Coronary artery (tissue), 2 donors: ENCODE measurements at regions not wholly inside any gene's neighbourhood (a gene's known extent, or its start where the extent isn't known, plus 50 kb on each side); places are given as distances from the start of the nearest gene placed in this dataset.

Experiments
- DNase-seq: peaks from one replicate; pipeline ENCODE4 v3.0.0-alpha.2; 2017; ENCODE audit warnings: low spot score
- H3K27ac ChIP-seq, 2 donors: fragments of 200-600 bp; sonication (generic); one replicate each; pipeline ENCODE4 v1.5.1; 2016 to 2019
- H3K4me3 ChIP-seq: fragments of 200-600 bp; sonication (generic); 2 replicates; pipeline ENCODE4 v1.5.1; 2016; ENCODE audit warnings: mild to moderate bottlenecking, moderate library complexity
- TF ChIP-seq, protein P1 (sequence below): fragments of 200-600 bp; sonication (generic); IDR thresholded peaks from one replicate; pipeline ENCODE4 v1.5.1; 2019; ENCODE audit warnings: antibody characterized with exemption

DNA sequence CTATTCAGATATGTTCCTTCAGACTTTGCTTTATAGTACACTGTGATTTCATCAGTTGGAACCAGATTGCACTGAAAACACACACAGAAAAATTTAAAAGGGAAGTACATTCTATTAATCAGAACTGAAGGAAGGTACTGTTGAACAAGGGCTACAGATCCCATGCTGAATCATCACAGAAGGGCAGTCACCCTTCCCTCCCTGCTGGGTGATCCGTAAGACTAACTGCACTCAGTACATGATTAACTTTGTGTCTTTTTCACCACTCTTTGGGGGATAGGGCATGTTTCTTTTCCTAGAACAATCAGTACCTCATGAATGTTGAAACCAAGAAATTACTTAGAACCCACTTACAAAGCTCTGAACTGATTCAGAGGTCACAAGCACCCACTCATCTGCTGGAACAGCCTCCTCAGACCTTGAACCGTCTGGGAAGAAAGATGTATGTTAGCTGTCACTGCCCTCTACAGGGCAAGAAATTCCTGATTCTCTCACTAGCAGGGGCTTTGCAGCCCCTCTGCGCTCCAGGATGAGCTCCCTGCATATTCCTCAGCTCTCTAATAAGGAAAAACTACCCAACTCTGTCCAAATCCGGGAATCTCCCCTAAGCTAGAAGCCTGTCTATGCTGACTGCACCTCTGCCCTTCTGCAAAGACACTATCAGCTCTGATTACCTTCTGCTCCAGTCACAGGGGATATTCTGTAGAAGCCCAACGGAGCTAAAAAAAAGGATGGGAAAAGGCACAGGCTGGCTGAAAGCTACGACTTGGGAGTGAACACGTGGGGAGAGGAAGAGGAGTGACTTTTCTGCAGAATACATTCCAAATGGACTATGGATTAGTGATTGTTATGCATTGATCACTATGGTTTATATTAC lies 51.0 kb downstream of the IARS1 start:
- TF ChIP-seq, protein P1, sequence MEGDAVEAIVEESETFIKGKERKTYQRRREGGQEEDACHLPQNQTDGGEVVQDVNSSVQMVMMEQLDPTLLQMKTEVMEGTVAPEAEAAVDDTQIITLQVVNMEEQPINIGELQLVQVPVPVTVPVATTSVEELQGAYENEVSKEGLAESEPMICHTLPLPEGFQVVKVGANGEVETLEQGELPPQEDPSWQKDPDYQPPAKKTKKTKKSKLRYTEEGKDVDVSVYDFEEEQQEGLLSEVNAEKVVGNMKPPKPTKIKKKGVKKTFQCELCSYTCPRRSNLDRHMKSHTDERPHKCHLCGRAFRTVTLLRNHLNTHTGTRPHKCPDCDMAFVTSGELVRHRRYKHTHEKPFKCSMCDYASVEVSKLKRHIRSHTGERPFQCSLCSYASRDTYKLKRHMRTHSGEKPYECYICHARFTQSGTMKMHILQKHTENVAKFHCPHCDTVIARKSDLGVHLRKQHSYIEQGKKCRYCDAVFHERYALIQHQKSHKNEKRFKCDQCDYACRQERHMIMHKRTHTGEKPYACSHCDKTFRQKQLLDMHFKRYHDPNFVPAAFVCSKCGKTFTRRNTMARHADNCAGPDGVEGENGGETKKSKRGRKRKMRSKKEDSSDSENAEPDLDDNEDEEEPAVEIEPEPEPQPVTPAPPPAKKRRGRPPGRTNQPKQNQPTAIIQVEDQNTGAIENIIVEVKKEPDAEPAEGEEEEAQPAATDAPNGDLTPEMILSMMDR, result no peak
- H3K4me3 ChIP-seq, result no peak overlapping the region
- H3K27ac ChIP-seq, result no peak overlapping the region
- DNase-seq, result no peak

GRCh38 chr9:92236915-92237314 lies 56.6 kb downstream of the IARS1 start:
- no peak overlapping the region for H3K4me3 ChIP-seq
- TF ChIP-seq, protein P1, result no peak
- no peak for DNase-seq
- H3K27ac ChIP-seq, result no peak overlapping the region

- Histone ChIP-seq H3K27ac (no peak overlapping the region), H3K4me3 (no peak overlapping the region)
- TF ChIP-seq, protein P1, result no peak
- no peak for DNase-seq
Observed at GRCh38 chr9:92236465-92236864, 57.0 kb downstream of the IARS1 start.

DNA sequence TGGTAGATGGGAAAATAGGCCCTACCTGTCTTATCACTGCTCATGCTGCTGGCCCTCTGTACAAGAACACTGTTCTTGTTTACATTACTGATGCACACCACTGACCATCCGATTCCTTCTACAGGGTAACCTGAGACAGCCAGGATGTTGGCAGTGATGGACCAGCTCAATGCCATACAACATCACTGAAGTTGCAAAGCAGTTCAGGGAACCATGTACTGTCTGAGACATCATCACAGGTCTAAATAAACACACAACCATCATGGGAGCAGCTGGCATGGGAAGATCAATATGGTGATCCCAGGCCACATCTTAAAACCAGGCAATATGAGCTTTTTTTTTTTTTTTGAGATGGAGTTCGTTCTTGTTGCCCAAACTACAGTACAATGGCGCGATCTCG lies 59.0 kb downstream of the IARS1 start:
- Histone ChIP-seq H3K27ac (no peak overlapping the region), H3K4me3 (no peak overlapping the region)
- no peak for DNase-seq
- TF ChIP-seq, protein P1, result no peak

DNA sequence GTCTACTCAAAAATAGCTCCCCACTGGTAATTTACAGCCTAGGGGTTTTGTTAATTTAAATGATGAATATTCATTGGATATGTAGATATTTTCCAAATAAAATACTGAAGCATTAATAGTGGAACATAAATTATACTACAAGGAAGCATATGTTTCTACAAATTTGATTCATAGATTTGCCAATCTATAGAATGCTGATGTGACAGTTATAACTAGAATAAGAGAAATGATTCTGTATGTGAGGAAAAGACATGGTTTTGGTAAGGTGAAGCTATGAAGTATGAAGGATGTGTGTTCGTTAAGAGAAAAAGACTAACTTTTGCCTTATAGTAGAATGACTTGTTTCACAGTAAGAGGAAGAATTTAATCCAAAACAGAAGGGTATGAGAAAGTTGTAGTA lies 61.3 kb downstream of the IARS1 start:
- H3K4me3 ChIP-seq, result no peak overlapping the region
- H3K27ac ChIP-seq, result no peak overlapping the region
- no peak for DNase-seq
- TF ChIP-seq, protein P1, result no peak

DNA sequence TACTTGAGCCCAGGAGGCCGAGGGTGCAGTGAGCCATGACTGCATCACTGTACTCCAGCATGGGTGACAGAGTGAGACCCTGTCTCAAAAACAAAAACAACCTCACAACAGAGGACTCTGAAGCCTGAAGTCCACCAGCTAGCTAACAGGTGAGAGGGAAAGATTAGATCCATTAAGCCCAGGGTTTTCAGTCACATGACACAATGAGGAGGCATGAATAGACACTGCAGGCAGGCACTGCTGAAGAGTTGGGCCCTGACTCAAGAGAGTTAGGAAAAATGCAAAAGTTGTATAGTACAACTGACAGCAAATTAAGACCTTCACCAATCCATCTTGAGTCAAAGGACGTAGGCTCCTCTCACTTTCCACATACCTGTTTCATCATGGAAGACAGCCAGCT lies 64.9 kb downstream of the IARS1 start:
- no peak overlapping the region for H3K27ac ChIP-seq
- H3K4me3 ChIP-seq, result no peak overlapping the region
- no peak for DNase-seq
- TF ChIP-seq, protein P1, result no peak

- H3K4me3 ChIP-seq, result no peak overlapping the region
- TF ChIP-seq, protein P1, result no peak
- H3K27ac ChIP-seq, result no peak overlapping the region
- no peak for DNase-seq
Observed at GRCh38 chr9:92224177-92224576, 69.3 kb downstream of the IARS1 start.
